ENCODE measurements at regions not wholly inside any gene's neighbourhood (a gene's known extent, or its start where the extent isn't known, plus 50 kb on each side); places are given as distances from the start of the nearest gene placed in this dataset.

GRCh38 chr12:27907766-27908165, 64.8 kb downstream of the PTHLH start:
- peak; percentile 69 for DNase-seq (ENCODE audit: low read depth)

GRCh38 chr12:27906658-27907473, 65.7 kb downstream of the PTHLH start:
- peak; percentile 27 for DNase-seq (ENCODE audit: low read depth)

GRCh38 chr12:27906127-27906500, 66.4 kb downstream of the PTHLH start:
- DNase-seq (ENCODE audit: low read depth), result no peak

- no peak for DNase-seq (ENCODE audit: low read depth)
Measured at GRCh38 chr12:27905285-27906126, 67.0 kb downstream of the PTHLH start.

GRCh38 chr12:27902651-27903050, 69.9 kb downstream of the PTHLH start:
- DNase-seq (ENCODE audit: low read depth), result no peak

GRCh38 chr12:27901959-27902358, 70.6 kb downstream of the PTHLH start:
- DNase-seq (ENCODE audit: low read depth), result no peak

- peak; percentile 10 for DNase-seq (ENCODE audit: low read depth)
Measured at GRCh38 chr12:27900920-27901879, 71.3 kb downstream of the PTHLH start.

GRCh38 chr12:27899151-27899661, 73.3 kb downstream of the PTHLH start:
- DNase-seq (ENCODE audit: low read depth), result peak; percentile 95

GRCh38 chr12:27898022-27898421, 74.5 kb downstream of the PTHLH start:
- peak; percentile 18 for DNase-seq (ENCODE audit: low read depth)

- DNase-seq (ENCODE audit: low read depth), result no peak
Measured at GRCh38 chr12:27896419-27896990, 76.0 kb downstream of the PTHLH start.

- DNase-seq (ENCODE audit: low read depth), result no peak
Measured at GRCh38 chr12:27894309-27894708, 78.2 kb downstream of the PTHLH start.

GRCh38 chr12:27879708-27880107, 92.8 kb downstream of the PTHLH start:
- DNase-seq (ENCODE audit: low read depth), result no peak

- DNase-seq (ENCODE audit: low read depth), result no peak
Measured at GRCh38 chr12:27875677-27876076, 95.6 kb upstream of the MANSC4 start.

- DNase-seq (ENCODE audit: low read depth), result no peak
Measured at GRCh38 chr12:27873010-27873409, 93.0 kb upstream of the MANSC4 start.

- DNase-seq (ENCODE audit: low read depth), result no peak
Measured at GRCh38 chr12:27871946-27872345, 91.9 kb upstream of the MANSC4 start.

- DNase-seq (ENCODE audit: low read depth), result peak; percentile 50
Measured at GRCh38 chr12:27870939-27871338, 90.9 kb upstream of the MANSC4 start.

GRCh38 chr12:27869567-27869966, 89.5 kb upstream of the MANSC4 start:
- no peak for DNase-seq (ENCODE audit: low read depth)

- peak; percentile 86 for DNase-seq (ENCODE audit: low read depth)
Measured at GRCh38 chr12:27868139-27868538, 88.1 kb upstream of the MANSC4 start.

GRCh38 chr12:27866373-27867101, 86.5 kb upstream of the MANSC4 start:
- peak; percentile 47 for DNase-seq (ENCODE audit: low read depth)

- DNase-seq (ENCODE audit: low read depth), result peak; percentile 70
Measured at GRCh38 chr12:27865421-27865820, 85.4 kb upstream of the MANSC4 start.

GRCh38 chr12:27864521-27864920, 84.5 kb upstream of the MANSC4 start:
- peak; percentile 61 for DNase-seq (ENCODE audit: low read depth)

Data from ELR (cell line).